PC-3 (cell line): ENCODE measurements at regions not wholly inside any gene's neighbourhood (a gene's known extent, or its start where the extent isn't known, plus 50 kb on each side); places are given as distances from the start of the nearest gene placed in this dataset.

ENCODE experiments used
- CTCF ChIP-seq: fragments of 300-600 bp; sonication (generic); conservative IDR thresholded peaks from 2 replicates; pipeline ENCODE4 v1.5.1; 2017; ENCODE audit warnings: antibody characterized with exemption, low read depth, mild to moderate bottlenecking, low read length
- EZH2 ChIP-seq: fragments of 300-600 bp; sonication (generic); IDR thresholded peaks from one replicate; pipeline ENCODE4 v1.6.1; 2017; ENCODE audit warnings: antibody characterized with exemption, mild to moderate bottlenecking, low read length; ENCODE audit not compliant: unreplicated experiment

GRCh38 chr2:97354576-97354975 is 235.1 kb downstream of the ANKRD36B start:
- TF ChIP-seq CTCF (no peak), EZH2 (no peak)
